ENCODE measurements at regions not wholly inside any gene's neighbourhood (a gene's known extent, or its start where the extent isn't known, plus 50 kb on each side); places are given as distances from the start of the nearest gene placed in this dataset.

- Mint-ChIP-seq H3K27me3 (ENCODE audit: insufficient read depth, low read depth, poor library complexity) (peaks cover 10% of the 10 kb centered on the region), H3K36me3 (ENCODE audit: low read depth) (no peaks in the 10 kb centered on the region), H3K27ac (no peak overlapping the region), H3K9me3 (no peaks in the 10 kb centered on the region), H3K4me1 (no peaks in the 10 kb centered on the region; the same call in 2 of the 3 replicates), H3K4me3 (no peak overlapping the region)
- no peaks in the 10 kb centered on the region for H3K27me3 ChIP-seq (ENCODE audit: insufficient read depth)
- no peaks in the 10 kb centered on the region for H3F3A ChIP-seq (replicated peaks; ENCODE audit: low read depth)
- H4K20me1 ChIP-seq (replicated peaks; ENCODE audit: insufficient read depth): no peaks in the 10 kb centered on the region
- no peak overlapping the region for H3K4me3 ChIP-seq
- no peaks in the 10 kb centered on the region for H3K79me2 ChIP-seq (replicated peaks; ENCODE audit: insufficient read depth)
- ATAC-seq: no peak
- H3K9me2 ChIP-seq (ENCODE audit: insufficient read depth): no peaks in the 10 kb centered on the region
- H3K36me3 ChIP-seq (ENCODE audit: insufficient read depth): no peaks in the 10 kb centered on the region
- no peak overlapping the region for H2AFZ ChIP-seq
- TF ChIP-seq REST (IDR thresholded peaks at IDR 0.05; ENCODE audit: unreplicated experiment): no peak
- TF ChIP-seq ZNF331 (CRISPR knock-in tag; IDR thresholded peaks at IDR 0.05; ENCODE audit: low read depth): no peak
- TF ChIP-seq EZH2phosphoT487 (IDR thresholded peaks at IDR 0.05; ENCODE audit: unreplicated experiment): no peak
- no peak for TF ChIP-seq NANOG (IDR thresholded peaks at IDR 0.05; ENCODE audit: borderline replicate concordance)
- no peak for TF ChIP-seq ZNF462 (CRISPR knock-in tag; IDR thresholded peaks at IDR 0.05)
- TF ChIP-seq CREB1 (CRISPR knock-in tag; IDR thresholded peaks at IDR 0.05; ENCODE audit: low read depth): no peak
- no peak for TF ChIP-seq ZNF114 (CRISPR knock-in tag; IDR thresholded peaks at IDR 0.05)
- no peak overlapping the region for H3K4me2 ChIP-seq
- no peak for DNase-seq (ENCODE audit: low spot score)
- no peaks in the 10 kb centered on the region for H3K4me1 ChIP-seq (ENCODE audit: insufficient read depth)
- no peak overlapping the region for H3K27ac ChIP-seq (ENCODE audit: low read depth)
These were observed 65.5 kb upstream of the CCND1 start for GRCh38 chr11:69575296-69576068.
